ENCODE measurements at regions not wholly inside any gene's neighbourhood (a gene's known extent, or its start where the extent isn't known, plus 50 kb on each side); places are given as distances from the start of the nearest gene placed in this dataset.
"Not testable (repeated sequence)": the region's sequence is repeated elsewhere in the genome, so short reads cannot be mapped to it uniquely, and the experiment has no call there.

GRCh38 chr7:152501506-152501905 lies 65.7 kb upstream of the KMT2C start:
- DNase-seq, result no peak

- not testable (repeated sequence) for DNase-seq
These were observed 64.2 kb upstream of the KMT2C start for GRCh38 chr7:152499969-152500368.

GRCh38 chr7:152495867-152496266 lies 60.1 kb upstream of the KMT2C start:
- no peak for DNase-seq

GRCh38 chr7:152492952-152493351 lies 57.1 kb upstream of the KMT2C start:
- DNase-seq, result no peak

- no peak for DNase-seq
These were observed 53.2 kb upstream of the KMT2C start for GRCh38 chr7:152489044-152489443.

- no peak for DNase-seq
These were observed 51.2 kb upstream of the KMT2C start for GRCh38 chr7:152486968-152487367.

- no peak for DNase-seq
These were observed 50.0 kb upstream of the KMT2C start for GRCh38 chr7:152485826-152486225.
